GM12865 (cell line): ENCODE measurements at regions not wholly inside any gene's neighbourhood (a gene's known extent, or its start where the extent isn't known, plus 50 kb on each side); places are given as distances from the start of the nearest gene placed in this dataset.

Experiments
- DNase-seq: peaks from one replicate; pipeline ENCODE4 v3.0.0; 2010; ENCODE audit warnings: low read depth
- H3K4me3 ChIP-seq: 2 replicates; pipeline ENCODE4 v1.5.1; 2011; ENCODE audit warnings: mild to moderate bottlenecking, low read depth, low read length, control low read depth
- TF ChIP-seq, protein P1 (sequence below): IDR thresholded peaks from 2 replicates; pipeline ENCODE4 v1.5.1; 2011; ENCODE audit warnings: low read length, control low read depth, low read depth, inconsistent platforms; ENCODE audit not compliant: insufficient read depth; ENCODE audit errors: missing control alignments

GRCh38 chrY:8084192-8084591 lies 1172.6 kb upstream of the AMELY start:
- TF ChIP-seq, protein P1, sequence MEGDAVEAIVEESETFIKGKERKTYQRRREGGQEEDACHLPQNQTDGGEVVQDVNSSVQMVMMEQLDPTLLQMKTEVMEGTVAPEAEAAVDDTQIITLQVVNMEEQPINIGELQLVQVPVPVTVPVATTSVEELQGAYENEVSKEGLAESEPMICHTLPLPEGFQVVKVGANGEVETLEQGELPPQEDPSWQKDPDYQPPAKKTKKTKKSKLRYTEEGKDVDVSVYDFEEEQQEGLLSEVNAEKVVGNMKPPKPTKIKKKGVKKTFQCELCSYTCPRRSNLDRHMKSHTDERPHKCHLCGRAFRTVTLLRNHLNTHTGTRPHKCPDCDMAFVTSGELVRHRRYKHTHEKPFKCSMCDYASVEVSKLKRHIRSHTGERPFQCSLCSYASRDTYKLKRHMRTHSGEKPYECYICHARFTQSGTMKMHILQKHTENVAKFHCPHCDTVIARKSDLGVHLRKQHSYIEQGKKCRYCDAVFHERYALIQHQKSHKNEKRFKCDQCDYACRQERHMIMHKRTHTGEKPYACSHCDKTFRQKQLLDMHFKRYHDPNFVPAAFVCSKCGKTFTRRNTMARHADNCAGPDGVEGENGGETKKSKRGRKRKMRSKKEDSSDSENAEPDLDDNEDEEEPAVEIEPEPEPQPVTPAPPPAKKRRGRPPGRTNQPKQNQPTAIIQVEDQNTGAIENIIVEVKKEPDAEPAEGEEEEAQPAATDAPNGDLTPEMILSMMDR = no peak
- DNase-seq = no peak
- H3K4me3 ChIP-seq = no peak overlapping the region

DNA sequence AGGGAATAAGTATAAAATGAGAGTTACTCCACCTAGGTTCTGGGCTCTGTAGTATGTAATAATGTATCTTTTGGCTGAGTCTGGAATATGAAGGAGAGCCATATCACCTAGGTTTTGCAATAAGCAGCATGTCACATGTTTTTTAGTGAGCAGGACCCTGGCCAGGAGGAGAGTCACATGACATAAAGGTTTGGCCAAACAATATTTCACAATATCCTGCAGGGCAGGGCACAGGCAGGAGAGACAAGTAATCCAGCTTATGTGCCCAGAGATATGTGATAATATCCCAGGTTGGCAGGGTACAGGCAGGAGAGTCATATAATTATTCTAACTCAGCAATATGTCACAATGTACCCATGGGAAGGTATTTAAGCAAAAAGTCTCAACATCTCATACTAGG lies 1169.6 kb upstream of the AMELY start:
- H3K4me3 ChIP-seq = no peak overlapping the region
- no peak for DNase-seq
- TF ChIP-seq, protein P1 = no peak

- TF ChIP-seq, protein P1 = no peak
- no peak overlapping the region for H3K4me3 ChIP-seq
- DNase-seq = no peak
Measured at GRCh38 chrY:8065220-8065619, 1153.7 kb upstream of the AMELY start.

DNA sequence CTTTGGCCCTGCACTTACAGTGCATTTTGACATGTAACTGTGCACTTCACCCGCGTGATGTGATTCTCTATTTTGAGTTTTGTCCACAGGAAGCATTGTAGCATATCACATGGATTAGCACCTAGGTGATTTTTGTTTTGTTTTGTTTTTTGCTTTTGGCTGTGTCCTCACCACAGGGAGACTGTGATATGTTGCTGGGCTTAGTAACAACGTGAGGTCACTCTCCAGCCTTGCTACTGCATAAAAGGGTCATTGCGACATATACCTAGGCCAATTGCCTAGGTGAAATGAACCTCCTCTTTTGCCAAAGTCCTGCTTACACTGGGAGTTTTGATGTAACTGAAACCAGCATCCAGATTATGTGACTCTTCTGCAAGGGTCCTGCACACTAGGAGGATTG lies 1152.9 kb upstream of the AMELY start:
- DNase-seq = no peak
- TF ChIP-seq, protein P1 = no peak
- H3K4me3 ChIP-seq = no peak overlapping the region

GRCh38 chrY:8063973-8064372 lies 1152.4 kb upstream of the AMELY start:
- no peak overlapping the region for H3K4me3 ChIP-seq
- TF ChIP-seq, protein P1 = no peak
- DNase-seq = no peak

DNA sequence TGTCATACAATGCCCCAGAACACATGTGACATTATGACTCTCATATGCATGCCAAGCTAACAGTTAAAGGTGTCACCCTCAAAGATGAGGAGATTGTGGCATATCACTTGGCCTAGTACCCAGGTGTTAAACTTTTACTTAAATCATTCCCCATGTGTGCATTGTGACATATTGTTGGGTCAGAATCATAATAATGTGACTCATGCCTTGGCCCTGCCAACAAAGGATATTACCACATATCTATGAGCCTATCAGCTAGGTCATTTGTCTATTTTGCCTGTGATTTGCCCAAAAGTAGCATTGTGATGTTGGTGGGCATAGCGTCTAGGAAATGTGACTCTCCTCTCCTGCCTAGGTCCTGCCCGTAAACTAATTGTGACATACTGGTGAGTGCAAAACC lies 1147.1 kb upstream of the AMELY start:
- no peak for DNase-seq
- TF ChIP-seq, protein P1 = no peak
- no peak overlapping the region for H3K4me3 ChIP-seq

GRCh38 chrY:8051340-8051739 lies 1139.8 kb upstream of the AMELY start:
- TF ChIP-seq, protein P1 = no peak
- DNase-seq = no peak
- H3K4me3 ChIP-seq = no peak overlapping the region
